ENCODE measurements at regions not wholly inside any gene's neighbourhood (a gene's known extent, or its start where the extent isn't known, plus 50 kb on each side); places are given as distances from the start of the nearest gene placed in this dataset.

DNA sequence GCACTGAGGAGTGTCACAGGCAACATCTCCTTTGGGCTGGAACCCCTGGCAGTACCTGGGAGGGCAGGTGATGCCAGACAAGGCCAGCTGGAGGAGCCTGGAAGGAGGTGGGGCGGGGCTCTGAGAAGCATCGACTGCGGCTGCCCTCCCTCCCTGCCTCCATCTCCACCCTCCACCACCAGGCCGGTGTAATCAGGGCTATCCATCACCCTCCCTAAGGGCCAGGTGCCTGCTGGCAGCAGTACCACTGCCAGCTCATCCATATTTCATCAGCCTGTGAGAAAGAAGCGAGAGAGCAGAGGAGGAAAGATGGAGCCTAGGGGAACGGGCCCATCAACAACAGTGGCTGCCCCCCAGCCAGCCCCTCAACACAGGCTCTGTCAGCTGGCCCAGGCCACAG lies 51.4 kb upstream of the RASD2 start:
- peak in 2 of 4 donors; percentile 47 to 57 for ATAC-seq
- intact Hi-C loops (cut with DNase I) = no loop called here

More for the DNA sequence above, 51.4 kb upstream of the RASD2 start:
- Histone ChIP-seq H3K4me1 (no peaks in the 10 kb centered on the region), H3K9me3 (no peaks in the 10 kb centered on the region), H3K27me3 (ENCODE audit: insufficient read depth in 3 of 3, low read length in 2 of 3) (peaks cover 0 to 5% (median 0%) of the 10 kb centered on the region in 3 donors), H3K27ac (no peak overlapping the region), H3K4me3 (no peak overlapping the region), H3K36me3 (ENCODE audit: insufficient read depth in 1 of 2, low read depth in 1 of 2) (no peaks in the 10 kb centered on the region)
- 62 to 67% (median 63%) methylated on average over 5 to 6 of the region's 6 CpGs for WGBS, 3 donors
- TF ChIP-seq, protein P1, sequence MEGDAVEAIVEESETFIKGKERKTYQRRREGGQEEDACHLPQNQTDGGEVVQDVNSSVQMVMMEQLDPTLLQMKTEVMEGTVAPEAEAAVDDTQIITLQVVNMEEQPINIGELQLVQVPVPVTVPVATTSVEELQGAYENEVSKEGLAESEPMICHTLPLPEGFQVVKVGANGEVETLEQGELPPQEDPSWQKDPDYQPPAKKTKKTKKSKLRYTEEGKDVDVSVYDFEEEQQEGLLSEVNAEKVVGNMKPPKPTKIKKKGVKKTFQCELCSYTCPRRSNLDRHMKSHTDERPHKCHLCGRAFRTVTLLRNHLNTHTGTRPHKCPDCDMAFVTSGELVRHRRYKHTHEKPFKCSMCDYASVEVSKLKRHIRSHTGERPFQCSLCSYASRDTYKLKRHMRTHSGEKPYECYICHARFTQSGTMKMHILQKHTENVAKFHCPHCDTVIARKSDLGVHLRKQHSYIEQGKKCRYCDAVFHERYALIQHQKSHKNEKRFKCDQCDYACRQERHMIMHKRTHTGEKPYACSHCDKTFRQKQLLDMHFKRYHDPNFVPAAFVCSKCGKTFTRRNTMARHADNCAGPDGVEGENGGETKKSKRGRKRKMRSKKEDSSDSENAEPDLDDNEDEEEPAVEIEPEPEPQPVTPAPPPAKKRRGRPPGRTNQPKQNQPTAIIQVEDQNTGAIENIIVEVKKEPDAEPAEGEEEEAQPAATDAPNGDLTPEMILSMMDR (IDR thresholded peaks at IDR 0.05) = no peak
- DNase-seq = no peak

All from psoas muscle (tissue), 7 donors.